ENCODE measurements at regions not wholly inside any gene's neighbourhood (a gene's known extent, or its start where the extent isn't known, plus 50 kb on each side); places are given as distances from the start of the nearest gene placed in this dataset.
"Not testable (repeated sequence)": the region's sequence is repeated elsewhere in the genome, so short reads cannot be mapped to it uniquely, and the experiment has no call there.

- POLR2A ChIA-PET: no interaction called here
- H3K9me3 Mint-ChIP-seq: no peaks in the 10 kb centered on the region
- H3K36me3 Mint-ChIP-seq (ENCODE audit: low read depth): no peaks in the 10 kb centered on the region
- no peak overlapping the region for H3K27ac Mint-ChIP-seq
- H3K27me3 Mint-ChIP-seq: no peaks in the 10 kb centered on the region
- CTCF ChIA-PET: no interaction called here
- H3K4me3 Mint-ChIP-seq: no peak overlapping the region
- DNase-seq: no peak
- H3K4me1 Mint-ChIP-seq: peaks cover 26% of the 10 kb centered on the region
Measured at GRCh38 chrX:65874765-65875164, 165.1 kb downstream of the VSIG4 start.

DNA sequence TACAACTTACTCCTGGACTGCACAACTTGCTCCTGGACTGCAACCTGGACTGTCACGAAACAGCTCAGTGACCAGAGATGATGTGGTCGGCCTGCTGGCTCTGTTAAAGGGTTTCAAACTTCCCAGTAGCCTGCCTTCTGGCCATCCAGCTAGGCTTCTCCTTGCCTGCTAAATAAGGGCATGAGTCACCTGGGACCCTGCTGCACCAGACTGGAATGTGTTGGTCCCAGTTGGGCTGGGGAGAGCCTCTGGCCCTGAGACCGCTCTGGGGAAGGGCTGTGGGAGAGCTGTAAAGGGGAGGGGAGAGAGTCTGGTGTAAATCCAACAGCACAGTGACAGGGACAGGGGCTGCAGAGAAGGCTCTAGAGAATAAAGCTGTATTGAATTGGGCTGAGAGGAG is 165.8 kb downstream of the VSIG4 start:
- Mint-ChIP-seq H3K36me3 (ENCODE audit: low read depth) (no peaks in the 10 kb centered on the region), H3K27me3 (no peaks in the 10 kb centered on the region), H3K9me3 (no peaks in the 10 kb centered on the region), H3K27ac (no peak overlapping the region), H3K4me3 (no peak overlapping the region), H3K4me1 (peaks cover 26% of the 10 kb centered on the region)
- CTCF ChIA-PET: no interaction called here
- POLR2A ChIA-PET: no interaction called here
- DNase-seq: no peak

GRCh38 chrX:65873385-65873784 is 166.5 kb downstream of the VSIG4 start:
- Mint-ChIP-seq H3K4me3 (no peak overlapping the region), H3K27me3 (no peaks in the 10 kb centered on the region), H3K9me3 (no peaks in the 10 kb centered on the region), H3K36me3 (ENCODE audit: low read depth) (no peaks in the 10 kb centered on the region), H3K27ac (no peak overlapping the region), H3K4me1 (peaks cover 26% of the 10 kb centered on the region)
- POLR2A ChIA-PET: no interaction called here
- CTCF ChIA-PET: no interaction called here
- DNase-seq: peak; percentile 21

DNA sequence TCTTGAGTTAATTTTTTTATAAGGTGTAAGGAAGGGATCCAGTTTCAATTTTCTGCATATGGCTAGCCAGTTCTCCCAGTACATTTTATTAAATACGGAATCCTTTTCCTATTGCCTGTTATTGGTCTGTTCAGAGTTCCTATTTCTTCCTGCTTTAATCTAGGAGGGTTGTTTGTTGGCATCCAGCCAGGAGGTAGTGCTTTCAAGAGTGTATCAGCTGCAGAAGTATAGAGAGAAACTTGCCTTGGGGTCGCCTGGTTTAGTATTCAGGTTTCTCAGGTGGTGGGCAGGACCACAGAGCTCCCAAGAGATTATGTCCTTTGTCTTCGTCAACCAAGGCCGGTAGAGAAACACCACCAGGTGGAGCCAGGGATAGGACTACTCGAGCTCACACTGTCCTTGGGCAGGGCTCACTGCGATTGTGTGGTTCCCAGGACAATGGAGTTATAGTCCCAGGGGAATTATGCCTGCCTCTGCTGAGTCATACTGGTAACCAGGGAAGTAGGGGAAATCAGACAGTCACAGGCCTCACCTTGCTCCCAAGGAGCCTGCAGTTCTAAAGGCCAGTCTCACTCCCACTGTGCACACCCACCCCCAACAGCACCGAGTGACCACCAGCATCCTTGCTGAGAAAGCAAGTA is 168.1 kb downstream of the VSIG4 start:
- ChIA-PET POLR2A (no interaction called here), CTCF (interaction anchor here (0.9 kb wide), 1 partner anchor 21 kb away, joined by 3 read pairs; no protein-coding TSS in a partner anchor)
- Mint-ChIP-seq H3K36me3 (ENCODE audit: low read depth) (no peaks in the 10 kb centered on the region), H3K9me3 (no peaks in the 10 kb centered on the region), H3K4me3 (no peak overlapping the region), H3K27ac (no peak overlapping the region), H3K4me1 (peaks cover 33% of the 10 kb centered on the region), H3K27me3 (no peaks in the 10 kb centered on the region)
- no peak for DNase-seq

GRCh38 chrX:65870544-65870943 is 169.3 kb downstream of the VSIG4 start:
- H3K27me3 Mint-ChIP-seq; H3K36me3 Mint-ChIP-seq (ENCODE audit: low read depth); H3K4me3 Mint-ChIP-seq; H3K27ac Mint-ChIP-seq; DNase-seq; H3K9me3 Mint-ChIP-seq; POLR2A ChIA-PET; CTCF ChIA-PET: not testable (repeated sequence)
- H3K4me1 Mint-ChIP-seq: peaks cover 45% of the 10 kb centered on the region

DNA sequence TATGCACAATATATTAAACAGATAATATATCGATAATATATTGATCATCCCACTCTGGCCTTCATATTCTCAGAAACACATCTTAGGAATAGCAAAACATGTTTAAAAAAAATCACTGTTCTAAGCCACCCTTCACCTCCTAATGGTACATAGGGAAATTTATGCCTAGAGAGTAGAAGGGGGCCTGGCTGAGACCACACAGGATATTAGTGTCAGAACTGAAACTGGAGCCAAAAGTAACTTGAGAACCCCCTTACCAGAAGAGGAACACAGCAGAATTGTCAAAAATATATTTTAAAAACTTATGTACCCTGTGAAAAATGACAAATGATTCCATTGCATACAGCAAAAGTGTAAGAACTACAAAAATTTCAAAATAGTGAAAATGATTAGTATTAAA is 173.1 kb downstream of the VSIG4 start:
- H3K27me3 Mint-ChIP-seq: no peaks in the 10 kb centered on the region
- peaks cover 53% of the 10 kb centered on the region for H3K4me1 Mint-ChIP-seq
- no peak overlapping the region for H3K4me3 Mint-ChIP-seq
- ChIA-PET CTCF (no interaction called here), POLR2A (interaction anchor here (0.6 kb wide), 1 partner anchor 44 kb away, joined by 3 read pairs; no protein-coding TSS in a partner anchor)
- H3K27ac Mint-ChIP-seq: peak overlapping the region; percentile 75
- no peak for DNase-seq
- H3K36me3 Mint-ChIP-seq (ENCODE audit: low read depth): peaks cover 4% of the 10 kb centered on the region
- H3K9me3 Mint-ChIP-seq: no peaks in the 10 kb centered on the region

- ChIA-PET POLR2A (interaction anchor here (0.6 kb wide), 1 partner anchor 44 kb away, joined by 3 read pairs; no protein-coding TSS in a partner anchor), CTCF (no interaction called here)
- DNase-seq: peak; percentile 46
- Mint-ChIP-seq H3K4me1 (peaks cover 57% of the 10 kb centered on the region), H3K27ac (peak overlapping the region; percentile 75), H3K9me3 (no peaks in the 10 kb centered on the region), H3K4me3 (no peak overlapping the region), H3K27me3 (no peaks in the 10 kb centered on the region), H3K36me3 (ENCODE audit: low read depth) (peaks cover 4% of the 10 kb centered on the region)
Measured at GRCh38 chrX:65866146-65866545, 173.7 kb downstream of the VSIG4 start.

- Mint-ChIP-seq H3K9me3 (no peaks in the 10 kb centered on the region), H3K27ac (no peak overlapping the region), H3K27me3 (no peaks in the 10 kb centered on the region), H3K4me1 (peaks cover 75% of the 10 kb centered on the region), H3K36me3 (ENCODE audit: low read depth) (peaks cover 4% of the 10 kb centered on the region), H3K4me3 (no peak overlapping the region)
- CTCF ChIA-PET: no interaction called here
- POLR2A ChIA-PET: no interaction called here
- no peak for DNase-seq
Measured at GRCh38 chrX:65862638-65863037, 177.2 kb downstream of the VSIG4 start.

DNA sequence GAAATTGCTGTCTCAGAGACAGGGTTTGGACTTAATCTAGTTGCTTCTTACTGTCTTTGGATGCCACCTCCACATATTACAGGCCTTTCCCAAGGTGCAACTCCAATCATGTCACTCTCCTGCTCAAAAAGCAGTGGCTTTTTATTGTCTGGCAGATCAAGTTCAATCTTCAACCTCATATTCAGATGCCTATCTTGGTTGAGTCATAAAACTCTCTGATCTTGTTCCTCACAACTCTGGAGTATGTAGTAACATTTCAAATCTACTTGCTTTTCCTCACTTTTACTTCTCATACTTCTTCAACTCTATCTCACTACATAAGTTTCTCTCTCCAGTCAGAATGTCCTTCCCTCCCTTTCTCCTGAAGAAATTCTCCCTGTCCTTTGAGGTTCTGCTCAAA is 180.6 kb downstream of the VSIG4 start:
- Mint-ChIP-seq H3K27ac (peak overlapping the region; percentile 13), H3K36me3 (ENCODE audit: low read depth) (peaks cover 6% of the 10 kb centered on the region), H3K4me1 (peaks cover 49% of the 10 kb centered on the region), H3K9me3 (peaks cover 8% of the 10 kb centered on the region), H3K4me3 (no peak overlapping the region), H3K27me3 (no peaks in the 10 kb centered on the region)
- ChIA-PET POLR2A (no interaction called here), CTCF (no interaction called here)
- no peak for DNase-seq

DNA sequence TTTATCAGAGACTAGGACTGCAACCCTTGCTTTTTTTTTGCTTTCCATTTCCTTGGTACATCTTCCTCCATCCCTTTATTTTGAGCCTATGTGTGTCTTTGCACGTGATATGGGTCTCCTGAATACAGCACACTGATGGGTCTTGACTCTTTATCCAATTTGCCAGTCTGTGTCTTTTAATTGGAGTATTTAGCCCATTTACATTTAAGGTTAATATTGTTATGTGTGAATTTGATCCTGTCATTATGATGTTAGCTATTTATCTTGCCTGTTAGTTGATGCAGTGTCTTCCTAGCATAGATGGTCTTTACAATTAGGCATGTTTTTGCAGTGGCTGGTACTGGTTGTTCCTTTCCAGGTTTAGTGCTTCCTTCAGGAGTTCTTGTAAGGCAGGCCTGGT is 185.4 kb downstream of the VSIG4 start:
- CTCF ChIA-PET; H3K4me3 Mint-ChIP-seq; H3K4me1 Mint-ChIP-seq; H3K27me3 Mint-ChIP-seq; H3K9me3 Mint-ChIP-seq; H3K36me3 Mint-ChIP-seq (ENCODE audit: low read depth); POLR2A ChIA-PET; DNase-seq; H3K27ac Mint-ChIP-seq: not testable (repeated sequence)

GRCh38 chrX:65851306-65851705 is 183.9 kb downstream of the MSN start:
- H3K27me3 Mint-ChIP-seq, H3K4me3 Mint-ChIP-seq, CTCF ChIA-PET: not testable (repeated sequence)

GRCh38 chrX:65850821-65851220 is 183.4 kb downstream of the MSN start:
- H3K36me3 Mint-ChIP-seq (ENCODE audit: low read depth); H3K4me1 Mint-ChIP-seq; H3K4me3 Mint-ChIP-seq; DNase-seq; CTCF ChIA-PET; H3K27ac Mint-ChIP-seq; H3K27me3 Mint-ChIP-seq; POLR2A ChIA-PET; H3K9me3 Mint-ChIP-seq: not testable (repeated sequence)

More at GRCh38 chrX:65851306-65851705, 183.9 kb downstream of the MSN start:
- H3K36me3 Mint-ChIP-seq (ENCODE audit: low read depth); H3K9me3 Mint-ChIP-seq; H3K27ac Mint-ChIP-seq; H3K4me1 Mint-ChIP-seq; DNase-seq; POLR2A ChIA-PET: not testable (repeated sequence)

GRCh38 chrX:65846974-65847373 is 179.5 kb downstream of the MSN start:
- Mint-ChIP-seq H3K9me3 (peaks cover under 1% of the 10 kb centered on the region), H3K4me3 (no peak overlapping the region), H3K27me3 (no peaks in the 10 kb centered on the region), H3K4me1 (no peaks in the 10 kb centered on the region), H3K36me3 (ENCODE audit: low read depth) (peaks cover 2% of the 10 kb centered on the region), H3K27ac (no peak overlapping the region)
- POLR2A ChIA-PET: no interaction called here
- DNase-seq: no peak
- CTCF ChIA-PET: no interaction called here

DNA sequence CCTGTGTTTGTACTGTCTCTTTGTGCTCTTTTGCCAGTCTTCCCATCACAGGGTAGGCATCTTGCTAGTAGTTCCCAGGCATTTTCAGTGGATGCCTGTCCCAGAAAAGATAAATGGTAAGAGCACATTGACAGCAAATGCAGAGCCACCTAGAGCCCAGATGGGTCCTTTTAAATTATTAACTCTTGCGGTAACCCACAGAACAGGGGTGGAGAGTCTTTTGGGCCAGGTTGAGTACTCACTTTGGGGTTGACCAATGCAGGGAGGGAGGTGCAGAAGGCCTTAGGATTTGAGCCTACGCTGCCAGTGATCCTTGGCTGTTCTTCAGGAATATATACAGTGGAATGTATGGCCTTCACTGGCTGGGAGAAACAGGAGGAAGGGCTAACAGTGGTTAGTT is 173.8 kb downstream of the MSN start:
- peaks cover 2% of the 10 kb centered on the region for H3K9me3 Mint-ChIP-seq
- peaks cover 3% of the 10 kb centered on the region for H3K36me3 Mint-ChIP-seq (ENCODE audit: low read depth)
- no peak overlapping the region for H3K27ac Mint-ChIP-seq
- peaks cover 4% of the 10 kb centered on the region for H3K4me1 Mint-ChIP-seq
- POLR2A ChIA-PET: no interaction called here
- CTCF ChIA-PET: no interaction called here
- H3K4me3 Mint-ChIP-seq: no peak overlapping the region
- H3K27me3 Mint-ChIP-seq: no peaks in the 10 kb centered on the region
- no peak for DNase-seq

Data from activated CD4-positive, alpha-beta memory T cell treated with anti-CD3 and anti-CD28 coated beads, Interleukin-2, amount 10 ng/mL, durations not matched to agents 7 days and 5 days (primary cell).